UCSD-AML1 (cell line): ENCODE measurements at regions not wholly inside any gene's neighbourhood (a gene's known extent, or its start where the extent isn't known, plus 50 kb on each side); places are given as distances from the start of the nearest gene placed in this dataset.

Source experiments
- DNase-seq: peaks from one replicate; lab custom pipeline; 2025; ENCODE audit not compliant: unreplicated experiment; lab: John Stamatoyannopoulos, UW

GRCh38 chr13:24006520-24007248 is 109.4 kb upstream of the C1QTNF9B start:
- DNase-seq: no peak

GRCh38 chr13:24007979-24008620 is 110.8 kb upstream of the C1QTNF9B start:
- DNase-seq: no peak

- DNase-seq: no peak
Observed at GRCh38 chr13:24008679-24009078, 111.4 kb upstream of the C1QTNF9B start.

DNA sequence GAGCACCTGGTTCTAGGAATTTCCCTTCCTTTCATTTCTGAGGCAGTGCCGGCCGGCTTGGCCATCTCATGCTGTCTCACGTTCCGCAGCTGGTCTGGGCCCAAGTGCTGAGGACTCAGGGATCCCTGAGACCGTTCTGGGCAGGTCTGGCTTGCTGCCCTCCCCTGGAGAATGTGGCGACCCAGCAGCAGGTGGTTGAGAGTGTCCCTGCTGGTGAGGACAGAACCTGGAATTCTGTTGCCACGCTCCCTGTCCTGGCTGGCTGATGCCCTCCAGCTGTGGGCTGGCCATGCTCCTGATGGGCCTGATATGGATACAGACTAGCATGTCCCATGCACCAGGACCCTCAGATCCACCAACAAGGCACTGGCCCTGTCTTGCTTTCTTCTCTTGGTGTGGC is 114.0 kb upstream of the C1QTNF9B start:
- DNase-seq: no peak

- DNase-seq: no peak
Observed at GRCh38 chr13:24012648-24013047, 115.3 kb upstream of the C1QTNF9B start.

DNA sequence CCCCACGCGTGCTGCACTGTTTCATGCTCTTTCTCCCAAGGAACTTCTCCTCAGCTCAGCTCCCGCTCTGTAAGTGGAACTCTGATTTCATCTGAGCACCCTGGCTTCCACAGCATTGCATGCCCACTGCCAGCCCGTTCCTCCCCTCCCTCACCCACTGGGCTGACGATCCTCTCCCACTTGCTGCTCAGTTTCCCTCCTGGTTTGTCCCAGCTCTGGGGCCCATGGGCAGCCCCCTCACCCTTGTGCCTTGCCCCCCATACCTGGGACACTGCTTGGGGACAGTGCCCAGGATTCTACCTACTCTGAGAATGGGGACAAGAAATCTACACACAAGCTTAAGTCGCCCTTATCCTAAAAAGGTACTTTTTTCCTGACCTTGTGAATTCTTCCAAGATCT is 115.9 kb upstream of the C1QTNF9B start:
- no peak for DNase-seq

- DNase-seq: no peak
Observed at GRCh38 chr13:24016046-24016445, 118.7 kb upstream of the C1QTNF9B start.

DNA sequence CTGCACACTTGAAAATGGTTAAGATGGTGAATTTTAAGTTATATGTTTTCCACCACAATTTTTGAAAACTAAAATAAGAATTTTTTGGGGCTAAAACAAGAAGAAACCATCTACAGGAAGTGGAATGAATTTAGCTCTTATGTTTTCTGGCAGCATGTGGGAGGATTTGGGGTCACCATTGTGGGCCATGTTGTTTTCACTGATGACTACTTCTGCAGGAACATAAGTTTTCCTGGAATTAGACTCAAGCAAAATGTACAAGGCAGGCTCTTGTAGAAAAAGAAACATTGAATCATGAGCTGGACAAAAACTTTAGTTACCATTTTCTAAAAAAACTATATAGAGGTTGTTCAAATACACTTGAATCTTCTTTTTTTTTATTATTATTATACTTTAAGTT is 125.3 kb upstream of the C1QTNF9B start:
- DNase-seq: no peak

DNA sequence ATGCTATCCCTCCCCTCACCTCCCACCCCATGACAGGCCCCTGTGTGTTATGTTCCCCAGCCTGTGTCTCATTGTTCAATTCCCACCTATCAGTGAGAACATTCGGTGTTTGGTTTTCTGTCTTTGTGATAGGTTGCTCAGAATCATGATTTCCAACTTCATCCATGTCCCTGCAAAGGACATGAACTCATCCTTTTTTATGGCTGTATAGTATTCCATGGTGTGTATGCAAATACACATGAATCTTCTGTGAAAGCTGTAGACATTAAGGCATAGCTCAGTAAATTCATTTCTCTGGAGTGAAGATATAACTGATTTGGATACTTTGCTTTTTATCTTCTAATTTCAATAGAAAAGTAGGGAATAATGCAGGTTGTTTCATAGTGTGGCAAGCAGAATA is 125.8 kb upstream of the C1QTNF9B start:
- DNase-seq: no peak

- no peak for DNase-seq
Observed at GRCh38 chr13:24027494-24027893, 130.2 kb upstream of the C1QTNF9B start.

DNA sequence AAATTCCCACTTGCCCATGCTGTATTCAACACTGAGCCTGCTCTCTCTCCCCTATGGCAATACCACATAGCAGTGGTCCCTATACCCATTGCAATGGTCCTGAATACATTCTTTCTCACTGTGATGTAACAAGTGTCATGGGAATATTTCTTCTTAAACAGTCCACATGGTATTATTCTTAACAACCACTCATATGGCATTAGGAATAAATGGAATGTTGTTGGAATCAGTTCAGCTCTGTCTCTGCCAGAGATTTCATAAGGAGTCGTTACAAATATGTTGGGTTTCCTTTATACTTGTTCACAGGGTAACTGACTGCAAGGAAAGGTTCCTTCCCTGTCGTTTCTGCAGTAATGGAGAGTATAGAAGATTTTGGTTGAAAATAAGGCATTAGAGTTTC is 128.3 kb upstream of the SPATA13 start:
- DNase-seq: no peak

DNA sequence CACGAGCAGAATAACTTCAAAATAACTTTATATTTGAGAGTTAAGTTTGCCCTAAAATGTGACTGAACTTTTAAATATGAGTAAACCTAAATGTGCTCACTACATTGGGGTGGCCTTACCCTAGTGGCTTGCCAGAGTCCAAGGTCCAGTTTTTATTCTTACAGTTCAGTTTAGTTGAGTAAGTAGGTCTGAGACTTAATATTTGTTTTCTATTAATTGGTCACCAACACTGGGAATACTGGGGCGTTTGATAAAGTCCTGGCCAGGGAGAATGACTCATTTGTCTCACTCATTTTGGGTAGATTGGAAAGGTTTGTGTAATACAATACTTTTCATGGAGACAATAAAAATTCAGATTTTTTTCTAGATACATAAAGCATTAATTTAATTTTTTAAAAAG is 127.8 kb upstream of the SPATA13 start:
- no peak for DNase-seq

GRCh38 chr13:24033527-24034302 is 126.8 kb upstream of the SPATA13 start:
- no peak for DNase-seq

DNA sequence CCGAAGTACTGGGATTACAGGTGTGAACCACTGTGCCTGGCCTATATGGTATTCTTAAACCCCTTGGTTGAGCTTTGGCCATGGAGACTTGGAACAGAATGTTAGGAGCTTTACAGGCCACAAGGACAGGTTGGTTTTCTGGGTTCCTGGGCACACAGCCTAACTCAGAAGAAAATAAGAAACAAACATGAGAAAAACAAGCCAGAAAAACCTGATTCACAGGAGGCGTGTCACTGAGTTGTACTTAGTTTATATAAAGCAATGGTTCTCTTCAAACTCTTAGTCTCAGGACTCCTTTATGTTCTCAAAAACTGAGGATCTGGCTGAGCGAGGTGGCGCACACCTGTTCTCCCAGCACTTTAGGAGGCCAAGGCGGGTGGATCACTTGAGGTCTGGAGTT is 125.1 kb upstream of the SPATA13 start:
- no peak for DNase-seq

DNA sequence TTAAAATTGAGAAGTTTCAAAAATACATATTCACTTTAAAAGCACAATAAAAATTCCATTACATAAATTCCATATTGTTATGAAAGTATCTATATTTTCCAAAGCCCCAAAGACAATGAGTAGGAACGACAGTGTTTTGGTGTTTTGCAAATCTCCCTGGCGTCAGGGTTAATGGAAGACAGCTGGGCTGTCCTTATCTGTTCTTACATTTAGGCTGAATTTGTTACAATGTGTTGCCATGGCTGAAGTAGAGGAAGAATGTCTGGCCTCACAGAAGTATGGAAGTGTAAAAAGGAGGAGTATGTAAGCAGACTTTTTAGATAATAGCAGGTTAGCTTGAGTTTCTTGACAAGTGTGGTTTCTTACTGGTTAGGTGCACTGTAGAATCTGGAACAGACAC is 124.4 kb upstream of the SPATA13 start:
- DNase-seq: no peak

- no peak for DNase-seq
Observed at GRCh38 chr13:24038405-24038804, 122.1 kb upstream of the SPATA13 start.

GRCh38 chr13:24038841-24039330 is 121.6 kb upstream of the SPATA13 start:
- no peak for DNase-seq

DNA sequence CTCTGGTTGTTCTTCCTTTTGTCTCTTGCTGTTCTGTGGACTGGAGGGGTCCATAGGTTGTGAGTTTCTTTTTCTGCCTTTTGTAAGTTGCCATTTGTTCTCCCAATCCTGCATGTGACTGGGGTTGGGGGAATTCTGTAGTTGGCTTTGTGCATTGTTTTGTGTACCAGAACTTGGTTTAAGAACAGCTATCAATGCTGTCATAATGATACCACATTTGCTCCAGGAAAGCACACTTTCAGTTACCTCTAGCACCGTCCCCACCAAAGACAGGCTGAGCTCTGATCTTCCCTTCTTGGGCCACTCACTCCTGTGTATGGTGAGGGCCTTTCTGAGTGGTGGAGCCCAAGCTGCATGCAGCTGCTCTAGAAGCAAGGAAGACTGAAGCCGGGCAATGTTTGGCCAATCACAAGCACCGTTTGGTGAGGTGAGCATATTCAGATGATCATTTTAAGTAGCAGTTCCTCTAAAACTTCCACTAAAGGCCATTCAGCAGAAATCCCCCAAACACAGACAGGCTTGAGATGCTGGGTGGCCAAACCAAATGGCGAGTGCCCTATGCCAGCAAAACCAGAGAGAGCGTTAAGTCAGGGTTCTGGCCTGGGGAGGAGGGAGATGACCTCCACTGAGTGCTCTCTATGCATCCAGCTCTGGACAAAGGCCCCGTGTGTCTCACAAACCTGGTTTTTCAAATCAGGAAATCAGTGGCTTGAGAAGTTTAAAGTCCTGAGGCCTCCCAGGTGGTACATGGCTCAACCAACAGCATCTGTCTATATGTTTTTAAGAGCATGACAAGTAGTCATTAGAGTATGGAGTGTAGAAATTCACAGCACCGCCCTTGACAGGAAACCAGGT is 120.7 kb upstream of the SPATA13 start:
- no peak for DNase-seq

- no peak for DNase-seq
Observed at GRCh38 chr13:24040835-24041234, 119.7 kb upstream of the SPATA13 start.

DNA sequence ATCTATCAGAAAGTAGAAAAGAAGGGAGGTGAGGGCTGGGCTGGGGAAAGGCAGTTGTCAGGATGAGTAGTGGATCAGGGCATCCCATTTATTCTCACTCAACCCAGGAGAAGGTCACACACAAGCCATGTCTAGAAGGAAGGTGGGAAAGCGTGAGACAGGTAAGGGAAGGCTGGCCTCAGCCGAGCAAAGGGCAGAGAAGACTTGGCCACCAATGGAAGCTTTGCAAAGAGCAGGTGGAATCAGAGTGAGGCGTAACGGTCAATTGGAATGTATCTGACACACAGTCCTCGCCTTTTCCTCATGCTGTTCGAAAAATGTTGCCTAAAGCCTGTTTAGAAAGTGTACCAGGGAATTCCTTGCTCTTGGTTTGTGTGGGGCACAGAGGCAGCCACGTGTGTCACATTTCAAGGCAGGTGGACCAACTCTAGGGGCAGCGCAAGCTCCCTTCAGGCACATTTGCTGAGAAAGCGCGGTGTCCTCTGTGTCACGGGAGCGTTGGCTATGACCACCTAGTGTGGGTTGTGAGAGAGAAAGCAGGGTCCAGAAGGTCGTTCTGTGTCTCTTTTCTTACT is 118.8 kb upstream of the SPATA13 start:
- DNase-seq: no peak
